ENCODE measurements at regions not wholly inside any gene's neighbourhood (a gene's known extent, or its start where the extent isn't known, plus 50 kb on each side); places are given as distances from the start of the nearest gene placed in this dataset.

GRCh38 chr5:141778206-141778605 lies 96.2 kb upstream of the ARAP3 start (continued):
- no peak for TF ChIP-seq ZNF530 (tag by site-specific recombination; IDR thresholded peaks at IDR 0.05; ENCODE audit: low read depth)
- TF ChIP-seq GLI2 (tag by site-specific recombination; IDR thresholded peaks at IDR 0.05; ENCODE audit: borderline replicate concordance, low read depth) = no peak
- TF ChIP-seq ZNF398 (tag by site-specific recombination; IDR thresholded peaks at IDR 0.05) = peak; percentile 72
- no peak for TF ChIP-seq ZSCAN18 (tag by site-specific recombination; IDR thresholded peaks at IDR 0.05)
- peak; percentile 69 for TF ChIP-seq GLIS2 (tag by site-specific recombination; IDR thresholded peaks at IDR 0.05)
- no peak for TF ChIP-seq ZNF571 (tag by site-specific recombination; IDR thresholded peaks at IDR 0.05)
- TF ChIP-seq ZNF18 (tag by site-specific recombination; IDR thresholded peaks at IDR 0.05) = no peak
- TF ChIP-seq HOXD13 (CRISPR knock-in tag; IDR thresholded peaks at IDR 0.05; ENCODE audit: borderline replicate concordance) = no peak
- no peak for TF ChIP-seq ZNF391 (tag by site-specific recombination; IDR thresholded peaks at IDR 0.05; ENCODE audit: borderline replicate concordance, low read depth)
- peak; percentile 85 for TF ChIP-seq ZBTB48 (tag by site-specific recombination; IDR thresholded peaks at IDR 0.05)
- TF ChIP-seq ZNF274 (IDR thresholded peaks at IDR 0.05; ENCODE audit: low read length) = no peak
- TF ChIP-seq ZNF274 (tag by site-specific recombination; IDR thresholded peaks at IDR 0.05; ENCODE audit: borderline replicate concordance) = no peak
- no peak for TF ChIP-seq KLF7 (tag by site-specific recombination; IDR thresholded peaks at IDR 0.05; ENCODE audit: borderline replicate concordance)
- no peak for TF ChIP-seq ZBTB21 (tag by site-specific recombination; IDR thresholded peaks at IDR 0.05)
- TF ChIP-seq SP2 (tag by site-specific recombination; IDR thresholded peaks at IDR 0.05) = peak; percentile 56
- TF ChIP-seq, protein P1, sequence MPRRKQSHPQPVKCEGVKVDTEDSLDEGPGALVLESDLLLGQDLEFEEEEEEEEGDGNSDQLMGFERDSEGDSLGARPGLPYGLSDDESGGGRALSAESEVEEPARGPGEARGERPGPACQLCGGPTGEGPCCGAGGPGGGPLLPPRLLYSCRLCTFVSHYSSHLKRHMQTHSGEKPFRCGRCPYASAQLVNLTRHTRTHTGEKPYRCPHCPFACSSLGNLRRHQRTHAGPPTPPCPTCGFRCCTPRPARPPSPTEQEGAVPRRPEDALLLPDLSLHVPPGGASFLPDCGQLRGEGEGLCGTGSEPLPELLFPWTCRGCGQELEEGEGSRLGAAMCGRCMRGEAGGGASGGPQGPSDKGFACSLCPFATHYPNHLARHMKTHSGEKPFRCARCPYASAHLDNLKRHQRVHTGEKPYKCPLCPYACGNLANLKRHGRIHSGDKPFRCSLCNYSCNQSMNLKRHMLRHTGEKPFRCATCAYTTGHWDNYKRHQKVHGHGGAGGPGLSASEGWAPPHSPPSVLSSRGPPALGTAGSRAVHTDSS (tag by site-specific recombination; IDR thresholded peaks at IDR 0.05) = no peak
- no peak for TF ChIP-seq KLF1 (tag by site-specific recombination; IDR thresholded peaks at IDR 0.05)
- TF ChIP-seq, protein P2, sequence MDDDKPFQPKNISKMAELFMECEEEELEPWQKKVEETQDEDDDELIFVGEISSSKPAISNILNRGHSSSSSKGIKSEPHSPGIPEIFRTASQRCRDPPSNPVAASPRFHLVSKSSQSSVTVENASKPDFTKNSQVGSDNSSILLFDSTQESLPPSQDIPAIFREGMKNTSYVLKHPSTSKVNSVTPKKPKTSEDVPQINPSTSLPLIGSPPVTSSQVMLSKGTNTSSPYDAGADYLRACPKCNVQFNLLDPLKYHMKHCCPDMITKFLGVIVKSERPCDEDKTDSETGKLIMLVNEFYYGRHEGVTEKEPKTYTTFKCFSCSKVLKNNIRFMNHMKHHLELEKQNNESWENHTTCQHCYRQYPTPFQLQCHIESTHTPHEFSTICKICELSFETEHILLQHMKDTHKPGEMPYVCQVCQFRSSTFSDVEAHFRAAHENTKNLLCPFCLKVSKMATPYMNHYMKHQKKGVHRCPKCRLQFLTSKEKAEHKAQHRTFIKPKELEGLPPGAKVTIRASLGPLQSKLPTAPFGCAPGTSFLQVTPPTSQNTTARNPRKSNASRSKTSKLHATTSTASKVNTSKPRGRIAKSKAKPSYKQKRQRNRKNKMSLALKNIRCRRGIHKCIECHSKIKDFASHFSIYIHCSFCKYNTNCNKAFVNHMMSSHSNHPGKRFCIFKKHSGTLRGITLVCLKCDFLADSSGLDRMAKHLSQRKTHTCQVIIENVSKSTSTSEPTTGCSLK (tag by site-specific recombination; IDR thresholded peaks at IDR 0.05) = no peak
- no peak for TF ChIP-seq ZNF211 (tag by site-specific recombination; IDR thresholded peaks at IDR 0.05; ENCODE audit: low read depth)
- peak; percentile 55 for TF ChIP-seq IKZF3 (tag by site-specific recombination; IDR thresholded peaks at IDR 0.05)
- TF ChIP-seq SP7 (tag by site-specific recombination; IDR thresholded peaks at IDR 0.05) = peak; percentile 85
- no peak for TF ChIP-seq ZBTB44 (tag by site-specific recombination; IDR thresholded peaks at IDR 0.05)
- TF ChIP-seq ZNF157 (tag by site-specific recombination; IDR thresholded peaks at IDR 0.05) = no peak
- no peak for TF ChIP-seq ZNF624 (tag by site-specific recombination; IDR thresholded peaks at IDR 0.05)
- no peak for TF ChIP-seq TCF7L2 (IDR thresholded peaks at IDR 0.05; ENCODE audit: borderline replicate concordance, low read depth, low read length)
- TF ChIP-seq, protein P3, sequence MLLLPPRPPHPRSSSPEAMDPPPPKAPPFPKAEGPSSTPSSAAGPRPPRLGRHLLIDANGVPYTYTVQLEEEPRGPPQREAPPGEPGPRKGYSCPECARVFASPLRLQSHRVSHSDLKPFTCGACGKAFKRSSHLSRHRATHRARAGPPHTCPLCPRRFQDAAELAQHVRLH (tag by site-specific recombination; IDR thresholded peaks at IDR 0.05) = no peak
- no peak for TF ChIP-seq ZNF548 (tag by site-specific recombination; IDR thresholded peaks at IDR 0.05)
- TF ChIP-seq ZNF341 (tag by site-specific recombination; IDR thresholded peaks at IDR 0.05; ENCODE audit: low read depth) = 0 out of 2 replicates have a peak, but pooled peaks have one; percentile 10
- no peak for TF ChIP-seq YY1 (tag by site-specific recombination; IDR thresholded peaks at IDR 0.05)
- TF ChIP-seq ZNF354C (tag by site-specific recombination; IDR thresholded peaks at IDR 0.05; ENCODE audit: borderline replicate concordance, low read depth) = no peak
